ENCODE measurements at regions not wholly inside any gene's neighbourhood (a gene's known extent, or its start where the extent isn't known, plus 50 kb on each side); places are given as distances from the start of the nearest gene placed in this dataset.

GRCh38 chr2:149271575-149271974 lies 58.8 kb upstream of the LYPD6 start:
- DNase-seq (ENCODE audit: low read depth in 2 of 2): no peak

GRCh38 chr2:149278161-149278871 lies 52.1 kb upstream of the LYPD6 start:
- DNase-seq (ENCODE audit: low read depth in 2 of 2): peak; percentile 65 to 68

GRCh38 chr2:149278872-149279264 lies 51.5 kb upstream of the LYPD6 start:
- no peak for DNase-seq (ENCODE audit: low read depth in 2 of 2)

All from fibroblast of skin of left quadriceps (primary cell).